Adrenal gland (tissue), 9 donors: ENCODE measurements at regions not wholly inside any gene's neighbourhood (a gene's known extent, or its start where the extent isn't known, plus 50 kb on each side); places are given as distances from the start of the nearest gene placed in this dataset.

ENCODE experiments used
- DNase-seq, 7 donors: peaks; one replicate each; pipeline ENCODE4 v3.0.0-alpha.2; 2019 to 2020
- H3K27ac ChIP-seq, 5 donors: fragments of 200-600 bp; sonication (generic) in 4 of 5; 1 replicate in 3 of 5; 2 replicates in 2 of 5; pipeline versions ENCODE4 v1.5.1 to v1.8.0; 2016 to 2020; ENCODE audit warnings: mild to moderate bottlenecking in 1 of 5
- H3K27me3 ChIP-seq: fragments of 200-600 bp; 2 replicates; pipeline ENCODE4 v1.8.0; 2021
- H3K36me3 ChIP-seq, 2 donors: fragments of 200-600 bp; replicated peaks in 1 of 2; 1 replicate in 1 of 2; 2 replicates in 1 of 2; pipeline versions ENCODE4 v1.5.1 to v1.8.0; 2018 to 2022
- H3K4me1 ChIP-seq, 2 donors: fragments of 200-600 bp; replicated peaks in 1 of 2; 1 replicate in 1 of 2; 2 replicates in 1 of 2; pipeline versions ENCODE4 v1.5.1 to v1.8.0; 2018 to 2021
- H3K4me3 ChIP-seq, 4 donors: fragments of 200-600 bp; sonication (generic) in 3 of 4; one replicate each; pipeline ENCODE4 v1.5.1; 2016 to 2018
- H3K9me3 ChIP-seq, 3 donors: fragments of 200-600 bp; sonication (generic) in 1 of 3; replicated peaks in 1 of 3; 1 replicate in 2 of 3; 2 replicates in 1 of 3; pipeline versions ENCODE4 v1.5.1 to v1.8.0; 2016 to 2021
- POLR2A ChIP-seq, 2 donors: fragments of 450-650 bp; IDR thresholded peaks; one replicate each; pipeline ENCODE4 v1.6.1; 2017; ENCODE audit warnings: antibody characterized with exemption in 2 of 2, mild to moderate bottlenecking in 2 of 2, moderate library complexity in 1 of 2
- WGBS, 4 donors: extraction: QIAGEN DNeasy Blood & Tissue Kit in 2 of 4; methylation state at CpG; one replicate each; pipeline versions ENCODE4 v1.1.5 to v1.1.7; 2013 to 2017; 5-methylcytosine and 5-hydroxymethylcytosine counted together
- intact Hi-C, 2 donors: fragments of 100-400 bp; cut with DNase I; formaldehyde crosslinking; loops; one replicate each; pipeline versions ENCODE4 v1.14.1 to v1.15.0; 2022 to 2023
- TF ChIP-seq, protein P1 (sequence below), 6 experiments: fragments of 450-650 bp in 4 of 6; fragments of 200-600 bp in 2 of 6; sonication (generic) in 1 of 6; IDR thresholded peaks; 1 replicate in 5 of 6; 2 replicates in 1 of 6; pipeline versions ENCODE4 v1.5.1 to v1.8.0; 2016 to 2021; ENCODE audit warnings: antibody characterized with exemption in 6 of 6, mild to moderate bottlenecking in 2 of 6, moderate library complexity in 1 of 6
- donor health status: healthy with polysubstance abuse.
- donor health status: Bipolar disorder and iron deficiency.
- donor health status: DM: yes; HTN: yes; CAD: no.
- donor health status: DM: no; HTN: no; CAD: no.
- donor health status: DM: no; HTN: no; CAD: no.

DNA sequence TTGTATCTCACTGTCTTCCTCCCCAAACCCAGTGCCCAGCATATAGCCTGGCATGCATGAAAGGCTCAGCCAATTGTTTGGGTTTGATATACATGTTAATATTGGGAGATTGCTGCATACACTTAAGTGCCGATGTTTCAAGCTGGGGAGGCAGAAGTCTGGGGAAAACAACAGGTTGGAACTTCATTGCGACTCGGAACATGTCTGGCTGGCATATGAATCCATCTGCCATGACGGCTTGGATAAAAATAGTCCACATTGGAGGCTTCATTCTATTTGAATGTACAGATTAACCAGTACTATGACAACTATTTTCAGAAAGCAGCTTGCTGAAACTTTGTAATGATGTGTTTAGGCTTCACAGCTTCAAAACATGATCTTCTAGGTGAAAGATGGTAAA, 261.0 kb downstream of the CDH26 start:
- no peak overlapping the region for H3K27ac ChIP-seq
- no peak for TF ChIP-seq POLR2A (IDR thresholded peaks at IDR 0.05)
- TF ChIP-seq, protein P1, sequence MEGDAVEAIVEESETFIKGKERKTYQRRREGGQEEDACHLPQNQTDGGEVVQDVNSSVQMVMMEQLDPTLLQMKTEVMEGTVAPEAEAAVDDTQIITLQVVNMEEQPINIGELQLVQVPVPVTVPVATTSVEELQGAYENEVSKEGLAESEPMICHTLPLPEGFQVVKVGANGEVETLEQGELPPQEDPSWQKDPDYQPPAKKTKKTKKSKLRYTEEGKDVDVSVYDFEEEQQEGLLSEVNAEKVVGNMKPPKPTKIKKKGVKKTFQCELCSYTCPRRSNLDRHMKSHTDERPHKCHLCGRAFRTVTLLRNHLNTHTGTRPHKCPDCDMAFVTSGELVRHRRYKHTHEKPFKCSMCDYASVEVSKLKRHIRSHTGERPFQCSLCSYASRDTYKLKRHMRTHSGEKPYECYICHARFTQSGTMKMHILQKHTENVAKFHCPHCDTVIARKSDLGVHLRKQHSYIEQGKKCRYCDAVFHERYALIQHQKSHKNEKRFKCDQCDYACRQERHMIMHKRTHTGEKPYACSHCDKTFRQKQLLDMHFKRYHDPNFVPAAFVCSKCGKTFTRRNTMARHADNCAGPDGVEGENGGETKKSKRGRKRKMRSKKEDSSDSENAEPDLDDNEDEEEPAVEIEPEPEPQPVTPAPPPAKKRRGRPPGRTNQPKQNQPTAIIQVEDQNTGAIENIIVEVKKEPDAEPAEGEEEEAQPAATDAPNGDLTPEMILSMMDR (IDR thresholded peaks at IDR 0.05), result no peak
- H3K27me3 ChIP-seq, result no peaks in the 10 kb centered on the region
- no peaks in the 10 kb centered on the region for H3K9me3 ChIP-seq
- intact Hi-C loops, result loop anchor here in 1 of 2 donors (10.0 kb wide), 2 partner anchors 906 to 1016 kb away; no protein-coding TSS in a partner anchor
- no peaks in the 10 kb centered on the region for H3K4me1 ChIP-seq
- DNase-seq, result no peak
- WGBS, 4 donors, result 76 to 98% (median 91%) methylated on average over 4 of the region's 4 CpGs
- no peak overlapping the region for H3K4me3 ChIP-seq
- H3K36me3 ChIP-seq, result no peaks in the 10 kb centered on the region

DNA sequence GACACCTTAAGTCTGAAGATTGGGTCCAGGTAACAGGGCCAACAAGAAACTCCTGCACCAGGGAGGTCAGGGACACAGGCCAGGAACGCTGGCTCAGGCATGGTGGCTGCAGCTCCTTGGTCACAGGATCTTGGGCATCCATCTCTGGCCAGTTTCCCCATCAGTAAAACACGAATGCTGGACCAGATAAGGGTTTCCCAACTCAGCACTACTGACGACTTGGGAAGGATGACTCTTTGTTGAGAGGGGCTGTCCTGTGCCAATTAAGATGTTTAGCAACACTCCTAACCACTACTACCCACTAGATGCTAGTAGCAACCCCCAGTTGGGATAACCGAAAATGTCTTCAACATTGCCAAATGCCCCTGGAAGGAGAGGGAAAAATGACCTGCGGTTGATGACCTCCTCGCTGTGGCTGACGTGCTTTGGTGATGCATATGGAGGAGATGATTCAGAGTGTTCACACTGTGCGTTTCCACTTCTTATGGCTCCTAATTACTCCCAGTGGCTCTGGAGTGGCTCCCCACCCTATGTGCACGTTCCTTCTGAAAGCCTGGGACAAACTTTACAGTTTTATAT, 261.9 kb downstream of the CDH26 start:
- intact Hi-C loops, result loop anchor here in 1 of 2 donors (10.0 kb wide), 2 partner anchors 905 to 1015 kb away; no protein-coding TSS in a partner anchor
- TF ChIP-seq, protein P1 (IDR thresholded peaks at IDR 0.05), result no peak
- no peak for TF ChIP-seq POLR2A (IDR thresholded peaks at IDR 0.05)
- no peak overlapping the region for H3K27ac ChIP-seq
- no peak overlapping the region for H3K4me3 ChIP-seq
- no peaks in the 10 kb centered on the region for H3K9me3 ChIP-seq
- DNase-seq, result no peak
- H3K36me3 ChIP-seq, result no peaks in the 10 kb centered on the region
- H3K27me3 ChIP-seq, result no peaks in the 10 kb centered on the region
- 70 to 83% (median 80%) methylated on average over 6 to 9 of the region's 9 CpGs for WGBS, 4 donors
- no peaks in the 10 kb centered on the region for H3K4me1 ChIP-seq

DNA sequence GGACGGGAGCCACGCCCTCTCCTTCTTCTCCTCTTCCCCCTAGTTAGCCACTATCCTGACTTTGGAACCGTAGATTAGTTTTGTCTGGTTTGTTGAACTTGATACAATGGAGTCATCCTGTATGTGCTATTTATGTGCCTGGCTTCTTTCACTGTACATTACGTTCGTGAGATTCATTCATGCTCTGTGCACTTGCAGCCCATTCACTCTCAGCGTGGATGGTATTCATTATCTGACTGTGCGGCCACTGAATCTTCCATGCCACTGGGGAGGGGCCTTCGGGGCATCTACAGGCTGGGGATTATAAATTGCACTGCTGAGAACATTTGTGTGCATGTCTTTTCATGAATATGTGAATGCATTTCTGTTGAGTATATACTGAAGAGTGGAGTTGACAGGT, 262.5 kb downstream of the CDH26 start:
- intact Hi-C loops, result no loop called here
- DNase-seq, result no peak
- Histone ChIP-seq H3K27ac (no peak overlapping the region), H3K4me3 (no peak overlapping the region), H3K36me3 (no peaks in the 10 kb centered on the region), H3K27me3 (no peaks in the 10 kb centered on the region), H3K4me1 (no peaks in the 10 kb centered on the region), H3K9me3 (no peaks in the 10 kb centered on the region)
- WGBS, 4 donors, result 72 to 83% (median 74%) methylated on average over 8 of the region's 8 CpGs
- TF ChIP-seq, protein P1 (IDR thresholded peaks at IDR 0.05), result no peak
- no peak for TF ChIP-seq POLR2A (IDR thresholded peaks at IDR 0.05)

DNA sequence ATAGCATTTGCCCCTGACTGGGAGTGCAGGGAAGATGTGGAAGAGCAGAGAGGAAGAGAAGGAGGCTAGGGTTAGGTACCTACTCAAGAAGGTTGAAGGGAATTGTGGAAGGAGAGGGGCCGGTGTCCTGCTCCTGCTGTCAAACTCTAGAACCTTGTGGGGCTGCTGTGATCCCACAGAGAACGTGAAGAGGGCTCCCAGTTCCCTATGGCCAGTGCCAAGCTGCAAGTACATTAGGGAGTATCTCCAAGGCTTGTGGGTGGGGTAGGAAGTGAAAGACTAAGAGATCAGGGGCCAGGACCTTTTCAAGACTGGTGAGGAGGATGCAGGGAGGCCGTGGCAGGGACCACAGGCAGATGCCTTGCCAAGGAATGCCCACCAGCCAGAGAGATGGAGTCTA, 263.4 kb downstream of the CDH26 start:
- TF ChIP-seq, protein P1 (IDR thresholded peaks at IDR 0.05), result no peak
- no peak for TF ChIP-seq POLR2A (IDR thresholded peaks at IDR 0.05)
- Histone ChIP-seq H3K36me3 (no peaks in the 10 kb centered on the region), H3K27ac (no peak overlapping the region), H3K9me3 (no peaks in the 10 kb centered on the region), H3K4me3 (no peak overlapping the region), H3K4me1 (no peaks in the 10 kb centered on the region), H3K27me3 (no peaks in the 10 kb centered on the region)
- intact Hi-C loops, result no loop called here
- no peak for DNase-seq
- 52 to 84% (median 72%) methylated on average over 3 of the region's 3 CpGs for WGBS, 4 donors
